ENCODE measurements at regions not wholly inside any gene's neighbourhood (a gene's known extent, or its start where the extent isn't known, plus 50 kb on each side); places are given as distances from the start of the nearest gene placed in this dataset.
"Not testable (repeated sequence)": the region's sequence is repeated elsewhere in the genome, so short reads cannot be mapped to it uniquely, and the experiment has no call there.

DNA sequence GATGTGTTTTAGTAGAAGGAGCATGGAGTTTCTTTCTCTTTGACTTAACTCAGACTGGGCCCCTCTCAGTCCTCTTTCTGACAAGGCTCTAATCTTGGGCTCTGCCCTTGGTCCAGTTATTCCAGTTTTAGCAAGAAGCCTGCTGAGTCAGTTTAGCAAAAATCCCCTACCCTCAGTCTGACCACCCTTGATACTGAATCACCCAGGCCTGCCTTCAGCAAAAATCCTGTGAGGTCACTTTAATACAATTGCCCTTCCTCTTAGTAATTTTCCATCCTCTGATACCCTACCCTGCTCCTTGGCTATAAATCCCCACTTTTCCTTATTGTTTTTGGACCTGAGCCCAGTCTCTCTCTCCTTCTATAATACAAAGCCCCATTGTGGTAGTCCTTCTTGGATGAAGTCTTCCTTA, 326.7 kb upstream of the NOX3 start:
- H3K36me3 Mint-ChIP-seq, result no peaks in the 10 kb centered on the region
- CTCF ChIA-PET, result no interaction called here
- no peak for DNase-seq

GRCh38 chr6:155779456-155779855, 323.8 kb upstream of the NOX3 start:
- Mint-ChIP-seq H3K4me1 (no peaks in the 10 kb centered on the region), H3K9me3 (no peaks in the 10 kb centered on the region), H3K27ac (no peak overlapping the region), H3K27me3 (no peaks in the 10 kb centered on the region), H3K36me3 (no peaks in the 10 kb centered on the region), H3K4me3 (no peak overlapping the region)
- CTCF ChIA-PET, result no interaction called here
- DNase-seq, result no peak

More for the DNA sequence above, 326.7 kb upstream of the NOX3 start:
- no peaks in the 10 kb centered on the region for H3K4me1 Mint-ChIP-seq
- no peaks in the 10 kb centered on the region for H3K9me3 Mint-ChIP-seq
- H3K27ac Mint-ChIP-seq, result no peak overlapping the region
- H3K27me3 Mint-ChIP-seq, result no peaks in the 10 kb centered on the region
- no peak overlapping the region for H3K4me3 Mint-ChIP-seq

- H3K36me3 Mint-ChIP-seq, result no peaks in the 10 kb centered on the region
- peaks cover 2% of the 10 kb centered on the region for H3K9me3 Mint-ChIP-seq
- H3K27me3 Mint-ChIP-seq, result no peaks in the 10 kb centered on the region
- H3K27ac Mint-ChIP-seq, result no peak overlapping the region
- CTCF ChIA-PET, result no interaction called here
- no peak for DNase-seq
- H3K4me1 Mint-ChIP-seq, result no peaks in the 10 kb centered on the region
- no peak overlapping the region for H3K4me3 Mint-ChIP-seq
These were observed 322.7 kb upstream of the NOX3 start for GRCh38 chr6:155778336-155778735.

DNA sequence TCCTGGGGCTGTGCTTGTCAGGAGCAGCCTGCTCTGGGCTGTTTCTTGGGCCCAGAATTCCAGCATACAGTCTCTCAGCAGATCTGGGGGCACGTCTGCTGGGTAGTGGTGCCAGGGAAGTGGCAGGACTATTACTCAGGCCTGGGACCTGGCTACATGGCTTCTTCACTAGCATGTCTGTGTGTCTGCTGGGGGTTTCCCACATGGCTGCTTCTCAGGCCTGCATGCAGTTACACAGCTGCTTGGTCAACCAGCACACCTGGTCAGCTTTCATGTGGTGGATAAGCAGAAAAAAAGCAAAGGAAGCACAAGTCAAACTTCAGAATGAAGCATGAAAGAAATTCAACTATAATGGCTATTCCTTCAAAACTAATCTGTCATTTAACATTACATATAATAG, 316.2 kb upstream of the NOX3 start:
- H3K9me3 Mint-ChIP-seq, result peaks cover 3% of the 10 kb centered on the region
- H3K27me3 Mint-ChIP-seq, result peaks cover 4% of the 10 kb centered on the region
- H3K36me3 Mint-ChIP-seq, result no peaks in the 10 kb centered on the region
- H3K4me3 Mint-ChIP-seq, result no peak overlapping the region
- H3K27ac Mint-ChIP-seq, result no peak overlapping the region
- CTCF ChIA-PET, result no interaction called here
- no peaks in the 10 kb centered on the region for H3K4me1 Mint-ChIP-seq
- DNase-seq, result no peak

GRCh38 chr6:155770856-155771255, 315.2 kb upstream of the NOX3 start:
- Mint-ChIP-seq H3K36me3 (no peaks in the 10 kb centered on the region), H3K27ac (no peak overlapping the region), H3K4me1 (no peaks in the 10 kb centered on the region), H3K9me3 (peaks cover 3% of the 10 kb centered on the region), H3K4me3 (no peak overlapping the region), H3K27me3 (peaks cover 4% of the 10 kb centered on the region)
- no peak for DNase-seq
- CTCF ChIA-PET, result no interaction called here

GRCh38 chr6:155770313-155770712, 314.7 kb upstream of the NOX3 start:
- Mint-ChIP-seq H3K36me3 (no peaks in the 10 kb centered on the region), H3K27ac (no peak overlapping the region), H3K4me3 (no peak overlapping the region), H3K9me3 (peaks cover 3% of the 10 kb centered on the region), H3K4me1 (no peaks in the 10 kb centered on the region), H3K27me3 (peaks cover 4% of the 10 kb centered on the region)
- CTCF ChIA-PET, result no interaction called here
- no peak for DNase-seq

GRCh38 chr6:155765275-155766194, 309.9 kb upstream of the NOX3 start:
- no peak for DNase-seq
- CTCF ChIA-PET, result interaction anchor here (0.5 kb wide), 1 partner anchor 231 kb away, joined by 3 read pairs; no protein-coding TSS in a partner anchor
- peaks cover 1% of the 10 kb centered on the region for H3K9me3 Mint-ChIP-seq

DNA sequence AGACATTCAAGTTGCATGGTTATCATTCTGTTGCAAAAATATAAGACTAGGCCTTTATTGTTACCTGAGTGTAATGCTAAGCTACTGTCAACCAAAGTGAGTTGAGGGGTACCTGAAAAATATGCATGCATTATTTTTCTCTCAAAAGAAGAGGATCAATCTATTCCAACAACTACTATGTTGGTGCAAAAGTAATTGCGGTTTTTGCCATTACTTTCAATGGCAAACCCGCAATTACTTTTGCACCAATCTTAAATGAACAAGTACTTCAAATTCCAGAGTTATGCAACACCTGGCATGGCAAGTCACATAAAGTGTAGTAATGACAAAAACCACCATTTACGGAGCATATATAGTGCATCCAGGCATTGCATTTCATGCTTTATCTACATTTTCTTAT, 307.0 kb upstream of the NOX3 start:
- Mint-ChIP-seq H3K9me3 (peaks cover 3% of the 10 kb centered on the region), H3K4me3 (no peak overlapping the region), H3K36me3 (no peaks in the 10 kb centered on the region), H3K27me3 (no peaks in the 10 kb centered on the region), H3K4me1 (no peaks in the 10 kb centered on the region), H3K27ac (no peak overlapping the region)
- DNase-seq, result no peak
- CTCF ChIA-PET, result no interaction called here

More at GRCh38 chr6:155765275-155766194, 309.9 kb upstream of the NOX3 start:
- H3K27ac Mint-ChIP-seq, result no peak overlapping the region
- no peak overlapping the region for H3K4me3 Mint-ChIP-seq
- no peaks in the 10 kb centered on the region for H3K4me1 Mint-ChIP-seq
- no peaks in the 10 kb centered on the region for H3K36me3 Mint-ChIP-seq
- peaks cover under 1% of the 10 kb centered on the region for H3K27me3 Mint-ChIP-seq

DNA sequence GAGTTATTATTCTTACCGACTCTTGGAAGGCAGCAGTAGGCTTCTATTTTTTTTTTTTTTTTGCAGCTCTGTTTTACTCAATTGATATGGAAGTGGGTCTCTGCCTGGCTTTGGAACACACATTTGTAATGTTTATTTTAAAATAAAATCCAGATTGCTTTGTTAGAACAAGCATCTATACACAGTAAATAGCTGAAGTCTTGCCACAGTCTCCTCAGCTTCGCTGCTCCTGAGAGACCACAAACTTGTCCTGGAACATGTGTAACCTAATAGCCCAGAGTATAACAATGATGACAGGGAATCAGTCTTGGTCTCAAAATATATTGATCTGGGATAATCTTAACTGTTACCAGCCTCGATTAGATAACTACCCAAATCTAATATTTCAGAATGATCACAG, 299.8 kb upstream of the NOX3 start:
- Mint-ChIP-seq H3K27me3 (no peaks in the 10 kb centered on the region), H3K9me3 (peaks cover 16% of the 10 kb centered on the region)
- CTCF ChIA-PET, result no interaction called here

DNA sequence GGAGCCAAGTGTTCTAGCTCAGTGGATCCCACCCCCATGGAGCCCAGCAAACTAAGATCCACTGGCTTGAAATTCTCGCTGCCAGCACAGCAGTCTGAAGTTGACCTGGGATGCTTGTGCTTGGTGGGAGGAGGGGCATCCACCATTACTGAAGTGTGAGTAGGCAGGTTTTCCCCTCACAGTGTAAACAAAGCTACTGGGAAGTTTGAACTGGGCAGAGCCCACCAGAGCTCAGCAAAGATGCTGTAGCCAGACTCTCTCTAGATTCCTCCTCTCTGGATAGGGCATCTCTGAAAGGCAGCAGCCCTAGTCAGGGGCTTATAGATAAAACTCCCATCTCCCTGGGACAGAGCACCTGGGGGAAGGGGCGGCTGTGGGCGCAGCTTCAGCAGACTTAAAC, 293.1 kb upstream of the NOX3 start:
- H3K27me3 Mint-ChIP-seq, H3K27ac Mint-ChIP-seq, CTCF ChIA-PET: not testable (repeated sequence)

More for the DNA sequence above, 299.8 kb upstream of the NOX3 start:
- no peak overlapping the region for H3K27ac Mint-ChIP-seq
- DNase-seq, result no peak
- no peaks in the 10 kb centered on the region for H3K36me3 Mint-ChIP-seq
- H3K4me3 Mint-ChIP-seq, result no peak overlapping the region
- H3K4me1 Mint-ChIP-seq, result no peaks in the 10 kb centered on the region

DNA sequence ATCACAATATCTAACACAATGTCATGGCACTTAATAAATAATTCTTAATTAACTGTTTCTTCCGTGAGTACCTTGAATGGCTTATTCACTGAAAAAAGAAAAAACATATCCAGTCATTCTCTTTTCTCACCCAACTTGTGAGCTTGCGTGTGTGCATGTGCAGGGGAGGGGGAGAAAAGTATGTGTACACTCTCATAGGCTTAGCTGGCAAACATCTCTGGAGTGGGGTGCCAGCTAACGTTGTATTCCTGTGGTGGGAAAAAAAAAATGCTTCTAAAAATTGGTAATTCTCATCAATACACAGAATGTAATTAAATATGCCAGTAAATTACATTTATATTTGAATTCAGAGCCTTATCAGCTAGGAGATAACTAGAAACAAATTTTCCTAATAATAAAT, 291.9 kb upstream of the NOX3 start:
- H3K27ac Mint-ChIP-seq, result no peak overlapping the region
- CTCF ChIA-PET, result no interaction called here

More for the DNA sequence above, 293.1 kb upstream of the NOX3 start:
- not testable (repeated sequence) for H3K4me3 Mint-ChIP-seq, H3K4me1 Mint-ChIP-seq, H3K36me3 Mint-ChIP-seq, H3K9me3 Mint-ChIP-seq, DNase-seq

GRCh38 chr6:155740781-155741399, 285.3 kb upstream of the NOX3 start:
- H3K27ac Mint-ChIP-seq, result no peak overlapping the region

More for the DNA sequence above, 291.9 kb upstream of the NOX3 start:
- no peaks in the 10 kb centered on the region for H3K36me3 Mint-ChIP-seq
- no peaks in the 10 kb centered on the region for H3K27me3 Mint-ChIP-seq
- DNase-seq, result no peak
- no peak overlapping the region for H3K4me3 Mint-ChIP-seq
- H3K9me3 Mint-ChIP-seq, result peaks cover 4% of the 10 kb centered on the region
- no peaks in the 10 kb centered on the region for H3K4me1 Mint-ChIP-seq

DNA sequence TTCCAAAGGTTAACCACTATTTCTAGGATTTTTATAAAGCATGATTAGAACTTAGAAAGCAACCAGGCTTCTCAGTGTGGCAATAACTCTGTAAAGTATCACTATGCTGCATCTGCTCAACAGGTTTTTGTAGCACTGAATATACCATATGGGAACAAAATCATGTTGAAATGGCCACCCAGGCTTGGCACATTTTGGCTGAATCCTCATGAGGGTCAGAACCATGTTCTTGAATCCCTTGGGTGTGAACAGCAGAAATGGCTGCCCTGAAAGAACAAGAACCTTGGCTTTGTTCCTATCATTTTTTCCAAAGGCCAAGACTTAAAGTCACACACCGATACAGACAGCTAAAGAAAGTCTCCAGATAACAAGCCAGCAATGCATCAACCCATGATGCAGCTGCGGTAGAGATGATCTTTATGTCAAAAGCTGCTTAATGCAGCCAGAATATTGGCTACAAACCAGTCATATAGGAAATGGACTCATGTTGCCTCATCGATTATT, 283.0 kb upstream of the NOX3 start:
- no peaks in the 10 kb centered on the region for H3K27me3 Mint-ChIP-seq
- no peak overlapping the region for H3K4me3 Mint-ChIP-seq
- no peak overlapping the region for H3K27ac Mint-ChIP-seq
- no peak for DNase-seq
- H3K36me3 Mint-ChIP-seq, result no peaks in the 10 kb centered on the region
- H3K9me3 Mint-ChIP-seq, result peaks cover 3% of the 10 kb centered on the region
- CTCF ChIA-PET, result no interaction called here
- no peaks in the 10 kb centered on the region for H3K4me1 Mint-ChIP-seq

More at GRCh38 chr6:155740781-155741399, 285.3 kb upstream of the NOX3 start:
- Mint-ChIP-seq H3K9me3 (peaks cover 3% of the 10 kb centered on the region), H3K4me3 (no peak overlapping the region), H3K36me3 (no peaks in the 10 kb centered on the region), H3K4me1 (no peaks in the 10 kb centered on the region), H3K27me3 (no peaks in the 10 kb centered on the region)
- DNase-seq, result no peak
- CTCF ChIA-PET, result no interaction called here

- no peak for DNase-seq
- Mint-ChIP-seq H3K9me3 (no peaks in the 10 kb centered on the region), H3K36me3 (no peaks in the 10 kb centered on the region), H3K27me3 (no peaks in the 10 kb centered on the region), H3K4me3 (no peak overlapping the region), H3K4me1 (no peaks in the 10 kb centered on the region), H3K27ac (no peak overlapping the region)
- CTCF ChIA-PET, result no interaction called here
These were observed 261.7 kb upstream of the NOX3 start for GRCh38 chr6:155717374-155717773.

- CTCF ChIA-PET, result no interaction called here
- no peaks in the 10 kb centered on the region for H3K27me3 Mint-ChIP-seq
- no peak overlapping the region for H3K4me3 Mint-ChIP-seq
- no peaks in the 10 kb centered on the region for H3K4me1 Mint-ChIP-seq
- no peak for DNase-seq
- H3K9me3 Mint-ChIP-seq, result no peaks in the 10 kb centered on the region
- H3K27ac Mint-ChIP-seq, result no peak overlapping the region
- H3K36me3 Mint-ChIP-seq, result no peaks in the 10 kb centered on the region
These were observed 255.1 kb upstream of the NOX3 start for GRCh38 chr6:155710704-155711103.
